ENCODE measurements at regions not wholly inside any gene's neighbourhood (a gene's known extent, or its start where the extent isn't known, plus 50 kb on each side); places are given as distances from the start of the nearest gene placed in this dataset.

- Histone ChIP-seq H3K4me3 (no peak overlapping the region), H3K27ac (no peak overlapping the region), H3K4me1 (no peaks in the 10 kb centered on the region), H3K9me3 (no peaks in the 10 kb centered on the region), H3K9ac (ENCODE audit: low read depth in 2 of 2, low read length in 2 of 2) (no peak overlapping the region), H3K27me3 (no peaks in the 10 kb centered on the region), H3K36me3 (no peaks in the 10 kb centered on the region)
- TF ChIP-seq, protein P1, sequence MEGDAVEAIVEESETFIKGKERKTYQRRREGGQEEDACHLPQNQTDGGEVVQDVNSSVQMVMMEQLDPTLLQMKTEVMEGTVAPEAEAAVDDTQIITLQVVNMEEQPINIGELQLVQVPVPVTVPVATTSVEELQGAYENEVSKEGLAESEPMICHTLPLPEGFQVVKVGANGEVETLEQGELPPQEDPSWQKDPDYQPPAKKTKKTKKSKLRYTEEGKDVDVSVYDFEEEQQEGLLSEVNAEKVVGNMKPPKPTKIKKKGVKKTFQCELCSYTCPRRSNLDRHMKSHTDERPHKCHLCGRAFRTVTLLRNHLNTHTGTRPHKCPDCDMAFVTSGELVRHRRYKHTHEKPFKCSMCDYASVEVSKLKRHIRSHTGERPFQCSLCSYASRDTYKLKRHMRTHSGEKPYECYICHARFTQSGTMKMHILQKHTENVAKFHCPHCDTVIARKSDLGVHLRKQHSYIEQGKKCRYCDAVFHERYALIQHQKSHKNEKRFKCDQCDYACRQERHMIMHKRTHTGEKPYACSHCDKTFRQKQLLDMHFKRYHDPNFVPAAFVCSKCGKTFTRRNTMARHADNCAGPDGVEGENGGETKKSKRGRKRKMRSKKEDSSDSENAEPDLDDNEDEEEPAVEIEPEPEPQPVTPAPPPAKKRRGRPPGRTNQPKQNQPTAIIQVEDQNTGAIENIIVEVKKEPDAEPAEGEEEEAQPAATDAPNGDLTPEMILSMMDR (IDR thresholded peaks at IDR 0.05): no peak
- intact Hi-C loops (cut with DNase I): no loop called here
- no peak for DNase-seq
Measured at GRCh38 chr17:27218719-27219488, 75.0 kb upstream of the WSB1 start.

DNA sequence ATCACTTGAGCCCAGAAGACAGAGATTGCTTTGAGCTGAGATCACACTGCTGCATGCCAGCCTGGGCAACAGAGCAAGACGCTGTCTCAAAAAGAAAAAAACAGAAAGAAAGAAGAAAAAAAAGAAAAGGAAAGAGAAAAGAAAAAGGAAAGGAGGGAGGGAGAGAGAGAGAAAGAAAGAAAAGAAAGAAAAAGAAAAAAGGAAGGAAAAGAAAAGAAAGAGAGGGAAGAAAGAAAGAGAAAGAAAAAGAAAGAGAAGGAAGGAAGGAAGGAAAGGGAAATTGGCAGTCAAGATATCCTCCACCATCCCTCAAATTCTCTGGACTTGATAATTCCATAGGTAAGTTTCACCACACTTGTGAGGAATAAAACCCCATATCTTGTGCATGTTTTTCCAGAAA is 71.4 kb upstream of the WSB1 start:
- intact Hi-C loops (cut with DNase I): no loop called here

GRCh38 chr17:27224526-27225315 is 69.2 kb upstream of the WSB1 start:
- intact Hi-C loops (cut with DNase I): no loop called here
- TF ChIP-seq, protein P1 (IDR thresholded peaks at IDR 0.05): no peak

More for the DNA sequence above, 71.4 kb upstream of the WSB1 start:
- TF ChIP-seq, protein P1 (IDR thresholded peaks at IDR 0.05): no peak
- Histone ChIP-seq H3K27ac (no peak overlapping the region), H3K4me3 (no peak overlapping the region), H3K4me1 (no peaks in the 10 kb centered on the region), H3K9ac (ENCODE audit: low read depth in 2 of 2, low read length in 2 of 2) (no peak overlapping the region), H3K36me3 (no peaks in the 10 kb centered on the region), H3K9me3 (no peaks in the 10 kb centered on the region), H3K27me3 (no peaks in the 10 kb centered on the region)
- DNase-seq: no peak

DNA sequence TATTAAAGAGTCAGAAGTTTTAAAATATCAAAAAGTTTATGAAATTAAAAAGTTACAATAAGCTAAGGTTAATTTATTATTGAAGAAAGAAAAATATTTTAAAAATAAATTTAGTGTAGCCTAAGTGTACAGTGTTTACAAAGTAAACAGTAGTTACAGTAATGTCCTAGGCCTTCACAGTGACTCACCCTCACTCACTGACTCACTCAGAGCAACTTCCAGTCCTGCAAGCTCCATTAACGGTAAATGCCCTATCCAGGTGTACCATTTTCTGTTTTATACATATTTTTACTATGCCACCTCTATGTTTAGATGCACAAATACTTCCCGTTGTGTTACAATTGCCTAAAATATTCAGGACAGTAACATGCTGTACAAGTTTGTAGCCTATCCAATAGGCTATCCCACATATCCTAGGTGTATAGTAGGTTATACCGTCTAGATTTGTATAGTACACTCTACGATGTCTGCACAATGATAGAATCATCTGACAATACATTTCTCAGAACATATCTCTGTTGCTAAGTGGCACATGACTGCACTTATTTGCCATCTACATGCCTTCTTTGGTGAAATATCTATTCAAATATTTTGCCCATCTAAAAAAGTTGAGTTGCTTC is 67.2 kb upstream of the WSB1 start:
- no peaks in the 10 kb centered on the region for H3K9me3 ChIP-seq
- no peak overlapping the region for H3K27ac ChIP-seq
- H3K36me3 ChIP-seq: no peaks in the 10 kb centered on the region
- no peak for DNase-seq
- intact Hi-C loops (cut with DNase I): no loop called here
- no peaks in the 10 kb centered on the region for H3K27me3 ChIP-seq
- no peak overlapping the region for H3K9ac ChIP-seq (ENCODE audit: low read depth in 2 of 2, low read length in 2 of 2)
- TF ChIP-seq, protein P1 (IDR thresholded peaks at IDR 0.05): no peak
- H3K4me1 ChIP-seq: no peaks in the 10 kb centered on the region
- H3K4me3 ChIP-seq: no peak overlapping the region

More at GRCh38 chr17:27224526-27225315, 69.2 kb upstream of the WSB1 start:
- no peaks in the 10 kb centered on the region for H3K9me3 ChIP-seq
- H3K4me1 ChIP-seq: no peaks in the 10 kb centered on the region
- no peak overlapping the region for H3K27ac ChIP-seq
- H3K9ac ChIP-seq (ENCODE audit: low read depth in 2 of 2, low read length in 2 of 2): no peak overlapping the region
- no peak for DNase-seq
- H3K36me3 ChIP-seq: no peaks in the 10 kb centered on the region
- H3K4me3 ChIP-seq: no peak overlapping the region
- H3K27me3 ChIP-seq: no peaks in the 10 kb centered on the region

DNA sequence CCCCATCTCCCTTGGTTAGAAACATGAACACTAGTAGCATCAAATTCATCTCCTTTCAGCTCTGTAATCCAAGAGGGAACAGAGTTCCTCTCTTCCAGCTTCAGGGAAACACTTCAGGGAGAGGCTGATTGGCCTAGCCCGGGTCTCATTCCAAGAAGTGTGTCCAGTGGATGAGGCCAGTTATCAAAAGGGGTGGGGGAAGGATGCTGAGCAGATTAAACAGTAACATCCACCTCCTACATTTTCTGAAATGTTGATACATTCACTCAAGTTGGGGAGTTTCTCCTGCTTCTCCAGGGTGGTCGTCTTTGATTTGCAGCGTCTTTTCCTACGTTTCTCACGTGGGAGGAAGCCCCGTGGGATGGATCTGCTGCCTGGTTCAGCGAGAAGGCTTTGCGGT is 62.9 kb upstream of the WSB1 start:
- Histone ChIP-seq H3K4me3 (no peak overlapping the region), H3K9me3 (no peaks in the 10 kb centered on the region), H3K27ac (no peak overlapping the region), H3K27me3 (no peaks in the 10 kb centered on the region), H3K9ac (ENCODE audit: low read depth in 2 of 2, low read length in 2 of 2) (no peak overlapping the region), H3K4me1 (no peaks in the 10 kb centered on the region), H3K36me3 (no peaks in the 10 kb centered on the region)
- no peak for DNase-seq
- intact Hi-C loops (cut with DNase I): loop anchor here (10.0 kb wide), 2 partner anchors 204 to 424 kb away; no protein-coding TSS in a partner anchor
- TF ChIP-seq, protein P1 (IDR thresholded peaks at IDR 0.05): no peak
